Mammary epithelial cell (primary cell): ENCODE measurements at regions not wholly inside any gene's neighbourhood (a gene's known extent, or its start where the extent isn't known, plus 50 kb on each side); places are given as distances from the start of the nearest gene placed in this dataset.
"Not testable (repeated sequence)": the region's sequence is repeated elsewhere in the genome, so short reads cannot be mapped to it uniquely, and the experiment has no call there.

Experiments
- CTCF ChIP-seq, 2 donors: IDR thresholded peaks in 1 of 2; conservative IDR thresholded peaks in 1 of 2; 2 replicates each; pipeline ENCODE4 v1.5.1; 2011 to 2012; ENCODE audit warnings: inconsistent platforms in 2 of 2, low read length in 2 of 2, mild to moderate bottlenecking in 2 of 2, control low read depth in 1 of 2, low read depth in 1 of 2; ENCODE audit not compliant: insufficient read depth in 1 of 2; ENCODE audit errors: extremely low read depth in 1 of 2
- EZH2 ChIP-seq: IDR thresholded peaks from 2 replicates; pipeline ENCODE4 v1.6.1; 2012; ENCODE audit warnings: low read length, inconsistent platforms, borderline replicate concordance

GRCh38 chrX:35443091-35443582 lies 355.0 kb upstream of the MAGEB16 start:
- not testable (repeated sequence) for TF ChIP-seq CTCF (conservative IDR thresholded peaks at IDR 0.05 in 1 of 2, IDR thresholded peaks at IDR 0.05 in 1 of 2; ENCODE audit: extremely low read depth in 1 of 2, insufficient read depth in 1 of 2, low read depth in 1 of 2, low read length in 2 of 2); EZH2
